ENCODE measurements at regions not wholly inside any gene's neighbourhood (a gene's known extent, or its start where the extent isn't known, plus 50 kb on each side); places are given as distances from the start of the nearest gene placed in this dataset.

DNA sequence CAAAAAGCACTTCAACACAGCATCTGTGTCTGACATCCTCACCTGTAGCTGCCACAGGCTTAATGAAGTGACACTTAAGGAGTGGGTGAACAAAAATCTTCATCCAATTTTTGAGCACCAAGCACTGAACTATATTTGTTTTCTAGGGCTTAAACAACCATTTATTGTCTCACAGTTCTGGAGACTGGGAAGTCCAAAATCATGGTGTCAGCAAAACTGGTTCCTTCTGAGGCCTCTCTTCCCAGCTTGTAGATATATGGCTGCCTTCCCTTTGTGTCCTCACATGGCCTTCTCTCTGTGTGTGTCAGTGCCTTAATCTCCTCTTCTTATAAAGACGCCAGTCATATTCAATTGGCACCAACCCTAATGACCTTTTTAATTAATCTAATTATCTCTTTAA is 189.2 kb upstream of the CLNK start:
- DNase-seq (ENCODE audit: extremely low spot score): no peak
- TF ChIP-seq NFRKB (IDR thresholded peaks at IDR 0.05) (no peak), SUZ12 (IDR thresholded peaks at IDR 0.05) (no peak), HDGF (IDR thresholded peaks at IDR 0.05; ENCODE audit: borderline replicate concordance) (no peak), FOXK2 (IDR thresholded peaks at IDR 0.05) (no peak), LEF1 (IDR thresholded peaks at IDR 0.05; ENCODE audit: borderline replicate concordance) (no peak), ZNF384 (IDR thresholded peaks at IDR 0.05) (no peak), ELF4 (IDR thresholded peaks at IDR 0.05) (no peak), L3MBTL2 (conservative IDR thresholded peaks at IDR 0.05) (no peak), SP1 (IDR thresholded peaks at IDR 0.05) (no peak), CTBP1 (IDR thresholded peaks at IDR 0.05; ENCODE audit: borderline replicate concordance) (no peak), FOXM1 (IDR thresholded peaks at IDR 0.05; ENCODE audit: borderline replicate concordance) (no peak)
- TF ChIP-seq, protein P1, sequence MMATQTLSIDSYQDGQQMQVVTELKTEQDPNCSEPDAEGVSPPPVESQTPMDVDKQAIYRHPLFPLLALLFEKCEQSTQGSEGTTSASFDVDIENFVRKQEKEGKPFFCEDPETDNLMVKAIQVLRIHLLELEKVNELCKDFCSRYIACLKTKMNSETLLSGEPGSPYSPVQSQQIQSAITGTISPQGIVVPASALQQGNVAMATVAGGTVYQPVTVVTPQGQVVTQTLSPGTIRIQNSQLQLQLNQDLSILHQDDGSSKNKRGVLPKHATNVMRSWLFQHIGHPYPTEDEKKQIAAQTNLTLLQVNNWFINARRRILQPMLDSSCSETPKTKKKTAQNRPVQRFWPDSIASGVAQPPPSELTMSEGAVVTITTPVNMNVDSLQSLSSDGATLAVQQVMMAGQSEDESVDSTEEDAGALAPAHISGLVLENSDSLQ (IDR thresholded peaks at IDR 0.05): no peak
- CTCF ChIA-PET: no interaction called here
- POLR2A ChIA-PET: no interaction called here

DNA sequence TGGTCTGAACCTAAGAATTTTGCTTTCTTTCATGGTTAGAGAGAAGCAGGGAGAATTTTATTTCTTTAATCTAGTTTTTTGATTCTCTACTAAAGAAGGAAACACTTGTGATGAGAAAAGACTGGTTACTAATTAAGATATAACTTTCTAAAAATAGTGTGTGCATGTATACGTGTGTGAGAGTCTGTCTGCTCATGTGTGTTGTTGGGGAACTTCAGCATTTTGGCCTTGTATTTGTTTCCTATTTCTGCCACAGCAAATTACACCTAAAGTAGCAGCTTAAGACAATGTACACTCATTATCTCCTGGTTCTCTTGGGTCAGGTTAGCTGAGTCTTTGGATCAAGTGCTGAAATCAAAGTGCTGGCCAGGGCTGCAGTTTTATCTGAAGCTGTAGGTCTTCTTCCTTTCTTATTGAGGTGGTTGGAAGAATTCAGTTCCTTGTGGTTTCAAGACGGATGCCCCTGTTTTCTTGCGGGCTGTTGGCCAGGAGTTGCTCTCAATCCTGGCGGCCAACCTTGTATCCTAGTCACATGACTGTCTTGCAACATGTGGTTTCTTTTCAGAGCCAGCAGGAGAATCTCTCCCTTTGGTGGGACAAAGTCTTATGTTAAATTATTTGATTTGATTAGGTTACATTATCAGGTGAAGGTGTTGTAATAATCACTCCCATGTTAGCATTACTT is 188.4 kb upstream of the CLNK start:
- no peak for DNase-seq (ENCODE audit: extremely low spot score)
- ChIA-PET CTCF (no interaction called here), POLR2A (no interaction called here)
- TF ChIP-seq FOXM1 (IDR thresholded peaks at IDR 0.05; ENCODE audit: borderline replicate concordance): no peak

DNA sequence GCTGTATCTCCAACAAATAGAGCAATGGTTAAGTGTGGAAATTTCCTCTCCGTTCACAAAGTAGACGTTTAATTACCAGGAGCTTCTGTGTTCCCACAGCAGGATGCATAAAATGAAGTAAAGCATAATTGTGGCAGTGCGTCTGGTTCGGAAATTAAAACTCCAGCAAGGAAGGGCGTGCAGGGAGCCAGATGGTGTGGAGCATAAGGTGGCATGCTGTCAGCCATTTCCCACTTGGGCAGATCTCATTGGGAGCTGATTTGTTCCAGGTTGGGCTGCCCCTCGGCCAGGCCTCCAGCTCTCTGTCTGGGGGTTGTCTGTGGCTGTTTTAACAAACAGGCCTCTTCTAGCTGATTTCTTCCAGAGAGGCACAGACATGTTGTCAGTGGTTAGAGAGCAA is 182.1 kb upstream of the CLNK start:
- POLR2A ChIA-PET: no interaction called here
- CTCF ChIA-PET: no interaction called here
- no peak for DNase-seq (ENCODE audit: extremely low spot score)
- TF ChIP-seq L3MBTL2 (conservative IDR thresholded peaks at IDR 0.05) (no peak), FOXM1 (IDR thresholded peaks at IDR 0.05; ENCODE audit: borderline replicate concordance) (no peak), LEF1 (IDR thresholded peaks at IDR 0.05; ENCODE audit: borderline replicate concordance) (no peak)

DNA sequence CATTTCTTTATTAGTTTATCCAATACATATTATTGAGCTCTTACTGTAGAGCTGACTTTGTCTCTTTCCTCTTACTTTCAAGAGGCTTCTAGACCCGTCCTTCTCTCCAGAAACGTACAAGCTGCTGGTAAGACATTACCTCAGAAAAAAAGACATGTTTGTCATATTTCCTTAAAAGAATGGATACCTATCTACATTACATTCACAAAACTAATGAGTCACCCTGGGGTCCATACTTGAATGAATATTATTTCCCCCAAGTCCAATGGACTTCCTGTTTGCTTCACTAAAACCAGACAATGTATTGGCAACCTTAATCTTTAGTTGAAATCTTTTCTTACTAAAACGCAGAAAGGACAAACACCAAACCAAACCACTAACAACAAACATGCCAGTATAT is 176.5 kb upstream of the CLNK start:
- CTCF ChIA-PET: interaction anchor here (0.5 to 0.6 kb wide), 2 partner anchors 97 to 355 kb away, joined by 3 read pairs; no protein-coding TSS in a partner anchor
- TF ChIP-seq FOXM1 (IDR thresholded peaks at IDR 0.05; ENCODE audit: borderline replicate concordance) (no peak), L3MBTL2 (conservative IDR thresholded peaks at IDR 0.05) (no peak), FOXK2 (IDR thresholded peaks at IDR 0.05) (no peak), LEF1 (IDR thresholded peaks at IDR 0.05; ENCODE audit: borderline replicate concordance) (no peak), TARDBP (IDR thresholded peaks at IDR 0.05) (no peak), FOXA1 (IDR thresholded peaks at IDR 0.05) (no peak), SUZ12 (IDR thresholded peaks at IDR 0.05) (no peak)
- POLR2A ChIA-PET: no interaction called here
- no peak for DNase-seq (ENCODE audit: extremely low spot score)

DNA sequence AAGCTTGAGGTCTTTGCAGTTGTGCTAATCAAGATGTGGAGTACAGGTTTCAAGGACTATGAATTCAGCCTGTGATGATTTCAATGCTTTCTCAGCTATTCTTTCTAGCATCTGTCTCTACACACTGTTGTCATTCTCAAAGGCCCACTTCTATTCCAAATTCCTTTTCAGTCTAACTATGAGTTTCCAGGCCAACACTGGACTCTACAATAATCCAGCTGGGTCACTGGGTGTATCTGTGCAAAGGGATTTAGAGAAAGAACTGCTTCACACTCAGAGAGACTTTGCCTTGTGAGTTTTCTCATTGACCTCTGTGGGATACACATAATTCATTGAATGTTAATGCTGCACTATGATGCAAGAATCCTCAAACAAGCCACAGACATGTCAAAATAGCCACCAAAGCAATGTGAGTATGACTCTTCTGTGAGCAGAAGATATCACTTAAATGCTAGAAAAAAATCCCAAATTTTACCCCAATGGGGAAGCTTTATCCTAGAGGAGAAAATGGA is 171.8 kb upstream of the CLNK start:
- no peak for DNase-seq (ENCODE audit: extremely low spot score)
- CTCF ChIA-PET: no interaction called here
- POLR2A ChIA-PET: no interaction called here
- TF ChIP-seq NFRKB (IDR thresholded peaks at IDR 0.05) (no peak), CTBP1 (IDR thresholded peaks at IDR 0.05; ENCODE audit: borderline replicate concordance) (no peak), FOXK2 (IDR thresholded peaks at IDR 0.05) (no peak), SP1 (IDR thresholded peaks at IDR 0.05) (no peak), SUZ12 (IDR thresholded peaks at IDR 0.05) (no peak), HDGF (IDR thresholded peaks at IDR 0.05; ENCODE audit: borderline replicate concordance) (no peak), FOXM1 (IDR thresholded peaks at IDR 0.05; ENCODE audit: borderline replicate concordance) (no peak), ZNF384 (IDR thresholded peaks at IDR 0.05) (no peak), L3MBTL2 (conservative IDR thresholded peaks at IDR 0.05) (no peak), FOXA1 (IDR thresholded peaks at IDR 0.05) (no peak), ELF4 (IDR thresholded peaks at IDR 0.05) (no peak), LEF1 (IDR thresholded peaks at IDR 0.05; ENCODE audit: borderline replicate concordance) (no peak), TARDBP (IDR thresholded peaks at IDR 0.05) (no peak), ARNT (IDR thresholded peaks at IDR 0.05) (no peak), BHLHE40 (IDR thresholded peaks at IDR 0.05; ENCODE audit: borderline replicate concordance) (no peak)
- TF ChIP-seq, protein P1 (IDR thresholded peaks at IDR 0.05): no peak

DNA sequence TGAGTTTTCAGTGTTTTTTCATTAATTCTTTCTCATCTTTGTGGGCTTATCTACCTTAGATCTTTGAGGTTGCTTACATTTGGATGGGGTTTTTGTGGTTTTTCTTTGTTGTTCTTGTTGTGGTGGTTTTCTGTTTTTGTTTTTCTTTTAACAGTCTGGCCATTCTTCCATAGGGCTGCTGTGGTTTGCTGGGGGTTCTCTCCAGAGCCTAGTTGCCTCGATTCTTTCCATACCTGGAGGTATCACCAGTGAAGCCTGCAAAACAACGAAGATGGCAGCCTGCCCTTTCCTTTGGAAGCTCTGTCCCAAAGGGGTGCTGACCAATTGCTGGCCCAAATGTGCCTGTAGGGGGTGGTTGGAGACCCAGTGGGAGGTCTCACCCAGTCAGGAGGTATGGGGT is 168.6 kb upstream of the CLNK start:
- CTCF ChIA-PET: no interaction called here
- no peak for DNase-seq (ENCODE audit: extremely low spot score)
- POLR2A ChIA-PET: no interaction called here
- TF ChIP-seq L3MBTL2 (conservative IDR thresholded peaks at IDR 0.05) (no peak), NFRKB (IDR thresholded peaks at IDR 0.05) (no peak), LEF1 (IDR thresholded peaks at IDR 0.05; ENCODE audit: borderline replicate concordance) (no peak), FOXK2 (IDR thresholded peaks at IDR 0.05) (no peak), ARNT (IDR thresholded peaks at IDR 0.05) (no peak), CTBP1 (IDR thresholded peaks at IDR 0.05; ENCODE audit: borderline replicate concordance) (no peak), FOXA1 (IDR thresholded peaks at IDR 0.05) (no peak), FOXM1 (IDR thresholded peaks at IDR 0.05; ENCODE audit: borderline replicate concordance) (no peak), SUZ12 (IDR thresholded peaks at IDR 0.05) (no peak), BHLHE40 (IDR thresholded peaks at IDR 0.05; ENCODE audit: borderline replicate concordance) (no peak), ELF4 (IDR thresholded peaks at IDR 0.05) (no peak), ZNF384 (IDR thresholded peaks at IDR 0.05) (no peak), TARDBP (IDR thresholded peaks at IDR 0.05) (no peak), HDGF (IDR thresholded peaks at IDR 0.05; ENCODE audit: borderline replicate concordance) (no peak), SP1 (IDR thresholded peaks at IDR 0.05) (no peak)
- TF ChIP-seq, protein P1 (IDR thresholded peaks at IDR 0.05): no peak

Data from HEK293T (cell line).